Thyroid gland (tissue), 4 donors: ENCODE measurements at regions not wholly inside any gene's neighbourhood (a gene's known extent, or its start where the extent isn't known, plus 50 kb on each side); places are given as distances from the start of the nearest gene placed in this dataset.

Experiments
- DNase-seq, 2 donors: peaks; one replicate each; pipeline ENCODE4 v3.0.0-alpha.2; 2019
- H3K27ac ChIP-seq, 3 donors: fragments of 200-600 bp; sonication (generic); 1 replicate in 2 of 3; 2 replicates in 1 of 3; pipeline ENCODE4 v1.5.1; 2016 to 2019; ENCODE audit warnings: mild to moderate bottlenecking in 1 of 3, moderate library complexity in 1 of 3
- H3K27me3 ChIP-seq: fragments of 200-600 bp; sonication (generic); one replicate; pipeline ENCODE4 v1.5.1; 2019
- H3K36me3 ChIP-seq, 2 donors: fragments of 200-600 bp; sonication (generic); one replicate each; pipeline ENCODE4 v1.5.1; 2016 to 2019
- H3K4me1 ChIP-seq, 2 donors: fragments of 200-600 bp; sonication (generic); one replicate each; pipeline ENCODE4 v1.5.1; 2017 to 2019
- H3K4me3 ChIP-seq, 3 donors: fragments of 200-600 bp; sonication (generic); replicated peaks in 1 of 3; 1 replicate in 2 of 3; 2 replicates in 1 of 3; pipeline ENCODE4 v1.5.1; 2016; ENCODE audit warnings: mild to moderate bottlenecking in 1 of 3
- H3K9me3 ChIP-seq: fragments of 200-600 bp; sonication (generic); one replicate; pipeline ENCODE4 v1.5.1; 2017
- POLR2A ChIP-seq, 2 donors: fragments of 450-650 bp; IDR thresholded peaks; one replicate each; pipeline ENCODE4 v1.6.1; 2017; ENCODE audit warnings: antibody characterized with exemption in 2 of 2, mild to moderate bottlenecking in 2 of 2, moderate library complexity in 1 of 2
- WGBS, 2 donors: methylation state at CpG; one replicate each; pipeline ENCODE4 v1.1.5; 2017; 5-methylcytosine and 5-hydroxymethylcytosine counted together
- intact Hi-C: fragments of 100-400 bp; cut with DNase I; formaldehyde crosslinking; loops from one replicate; pipeline ENCODE4 v1.15.1; 2023
- TF ChIP-seq, protein P1 (sequence below), 6 experiments: fragments of 200-600 bp in 3 of 6; fragments of 450-650 bp in 3 of 6; sonication (generic) in 3 of 6; IDR thresholded peaks; one replicate each; pipeline ENCODE4 v1.5.1; 2016 to 2019; ENCODE audit warnings: antibody characterized with exemption in 6 of 6, mild to moderate bottlenecking in 2 of 6, inconsistent platforms in 1 of 6, moderate library complexity in 1 of 6

- intact Hi-C loops, result no loop called here
- Histone ChIP-seq H3K27me3 (no peaks in the 10 kb centered on the region), H3K4me3 (no peak overlapping the region), H3K36me3 (no peaks in the 10 kb centered on the region), H3K9me3 (no peaks in the 10 kb centered on the region), H3K27ac (no peak overlapping the region), H3K4me1 (no peaks in the 10 kb centered on the region)
- DNase-seq, result no peak
- TF ChIP-seq POLR2A (IDR thresholded peaks at IDR 0.05), result no peak
- TF ChIP-seq, protein P1, sequence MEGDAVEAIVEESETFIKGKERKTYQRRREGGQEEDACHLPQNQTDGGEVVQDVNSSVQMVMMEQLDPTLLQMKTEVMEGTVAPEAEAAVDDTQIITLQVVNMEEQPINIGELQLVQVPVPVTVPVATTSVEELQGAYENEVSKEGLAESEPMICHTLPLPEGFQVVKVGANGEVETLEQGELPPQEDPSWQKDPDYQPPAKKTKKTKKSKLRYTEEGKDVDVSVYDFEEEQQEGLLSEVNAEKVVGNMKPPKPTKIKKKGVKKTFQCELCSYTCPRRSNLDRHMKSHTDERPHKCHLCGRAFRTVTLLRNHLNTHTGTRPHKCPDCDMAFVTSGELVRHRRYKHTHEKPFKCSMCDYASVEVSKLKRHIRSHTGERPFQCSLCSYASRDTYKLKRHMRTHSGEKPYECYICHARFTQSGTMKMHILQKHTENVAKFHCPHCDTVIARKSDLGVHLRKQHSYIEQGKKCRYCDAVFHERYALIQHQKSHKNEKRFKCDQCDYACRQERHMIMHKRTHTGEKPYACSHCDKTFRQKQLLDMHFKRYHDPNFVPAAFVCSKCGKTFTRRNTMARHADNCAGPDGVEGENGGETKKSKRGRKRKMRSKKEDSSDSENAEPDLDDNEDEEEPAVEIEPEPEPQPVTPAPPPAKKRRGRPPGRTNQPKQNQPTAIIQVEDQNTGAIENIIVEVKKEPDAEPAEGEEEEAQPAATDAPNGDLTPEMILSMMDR (IDR thresholded peaks at IDR 0.05), result no peak
- WGBS, 2 donors, result 75 to 83% methylated on average over 8 of the region's 8 CpGs
These were observed 234.1 kb downstream of the SOX4 start for GRCh38 chr6:21827425-21828202.

- Histone ChIP-seq H3K27me3 (no peaks in the 10 kb centered on the region), H3K4me1 (no peaks in the 10 kb centered on the region), H3K4me3 (no peak overlapping the region), H3K36me3 (no peaks in the 10 kb centered on the region), H3K27ac (no peak overlapping the region), H3K9me3 (no peaks in the 10 kb centered on the region)
- WGBS, 2 donors, result 92 to 95% methylated on average over 4 of the region's 4 CpGs
- intact Hi-C loops, result no loop called here
- DNase-seq, result no peak
- no peak for TF ChIP-seq POLR2A (IDR thresholded peaks at IDR 0.05)
- TF ChIP-seq, protein P1 (IDR thresholded peaks at IDR 0.05), result no peak
These were observed 235.2 kb downstream of the SOX4 start for GRCh38 chr6:21828704-21829103.

- Histone ChIP-seq H3K27me3 (no peaks in the 10 kb centered on the region), H3K27ac (no peak overlapping the region), H3K4me3 (no peak overlapping the region), H3K9me3 (no peaks in the 10 kb centered on the region), H3K36me3 (no peaks in the 10 kb centered on the region), H3K4me1 (no peaks in the 10 kb centered on the region)
- no peak for DNase-seq
- no peak for TF ChIP-seq POLR2A (IDR thresholded peaks at IDR 0.05)
- TF ChIP-seq, protein P1 (IDR thresholded peaks at IDR 0.05), result no peak
- WGBS, 2 donors, result 87 to 90% methylated on average over 3 of the region's 3 CpGs
- intact Hi-C loops, result no loop called here
These were observed 235.6 kb downstream of the SOX4 start for GRCh38 chr6:21829126-21829525.

DNA sequence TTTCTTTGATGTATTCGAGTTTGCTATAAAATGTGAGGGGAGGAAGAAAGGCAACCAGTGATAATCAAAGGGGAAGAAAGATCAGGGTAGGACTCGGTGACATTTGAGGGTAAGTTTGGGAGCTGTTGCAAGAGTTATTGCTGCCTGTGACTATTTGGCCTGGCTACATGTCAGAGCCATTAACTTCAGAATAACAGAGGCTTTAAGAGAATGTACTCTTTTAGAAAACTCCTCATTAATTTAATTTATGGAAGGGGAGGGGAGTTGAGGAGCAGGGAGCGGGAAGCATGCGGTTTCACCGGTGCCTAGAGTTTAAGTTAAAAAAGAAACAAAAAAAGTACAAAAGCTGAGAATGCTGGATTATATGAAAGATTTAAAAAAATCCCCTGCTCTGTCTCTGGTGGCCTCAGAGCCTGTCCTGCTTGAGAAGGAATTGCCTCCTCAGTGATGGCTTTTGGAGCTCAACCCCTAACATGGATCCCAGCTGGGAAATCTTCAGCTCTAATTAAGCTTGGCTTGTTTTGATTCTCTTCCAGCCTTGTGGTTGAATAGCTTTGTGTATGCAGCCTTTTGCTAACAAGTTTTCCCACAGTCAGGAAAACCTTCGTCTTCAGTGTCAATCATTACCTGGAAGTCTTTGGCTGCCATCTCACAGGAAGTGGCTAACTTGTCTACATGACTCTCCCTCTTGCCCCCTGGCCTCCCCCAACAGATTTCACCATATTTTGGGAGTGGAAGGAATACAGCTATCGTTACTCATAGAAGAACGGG is 238.2 kb downstream of the SOX4 start:
- no peak for DNase-seq
- TF ChIP-seq, protein P1 (IDR thresholded peaks at IDR 0.05), result no peak
- no peak for TF ChIP-seq POLR2A (IDR thresholded peaks at IDR 0.05)
- intact Hi-C loops, result no loop called here
- Histone ChIP-seq H3K9me3 (no peaks in the 10 kb centered on the region), H3K36me3 (no peaks in the 10 kb centered on the region), H3K27me3 (no peaks in the 10 kb centered on the region), H3K4me3 (no peak overlapping the region), H3K27ac (no peak overlapping the region), H3K4me1 (no peaks in the 10 kb centered on the region)
- WGBS, 2 donors, result 71 to 87% methylated on average over 8 of the region's 8 CpGs

DNA sequence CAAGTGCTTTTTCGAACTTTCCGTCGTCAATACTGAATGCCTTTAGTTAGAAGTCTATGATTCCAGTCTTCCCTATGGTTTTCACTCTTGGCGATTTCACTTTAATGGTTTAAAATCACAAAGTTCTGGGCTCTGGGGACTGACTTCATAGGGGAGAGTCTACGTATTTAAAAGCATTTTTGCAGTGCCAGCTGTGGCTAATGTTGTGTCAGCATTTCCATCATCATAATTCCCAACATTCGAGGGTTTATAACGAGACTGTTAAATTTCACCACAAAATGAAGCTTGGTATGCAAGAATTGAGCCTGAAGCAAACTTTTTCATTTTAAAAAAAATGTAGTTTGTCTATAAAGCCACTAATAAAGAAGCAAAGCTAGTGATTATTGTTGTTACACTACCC is 242.7 kb downstream of the SOX4 start:
- H3K9me3 ChIP-seq, result no peaks in the 10 kb centered on the region
- H3K4me3 ChIP-seq, result no peak overlapping the region
- no peak for TF ChIP-seq POLR2A (IDR thresholded peaks at IDR 0.05)
- TF ChIP-seq, protein P1 (IDR thresholded peaks at IDR 0.05), result no peak
- no peak overlapping the region for H3K27ac ChIP-seq
- DNase-seq, result no peak
- no peaks in the 10 kb centered on the region for H3K36me3 ChIP-seq
- intact Hi-C loops, result no loop called here
- WGBS, 2 donors, result 79 to 85% methylated on average over 7 of the region's 7 CpGs
- H3K27me3 ChIP-seq, result no peaks in the 10 kb centered on the region
- H3K4me1 ChIP-seq, result no peaks in the 10 kb centered on the region
